ENCODE measurements at regions not wholly inside any gene's neighbourhood (a gene's known extent, or its start where the extent isn't known, plus 50 kb on each side); places are given as distances from the start of the nearest gene placed in this dataset.

DNA sequence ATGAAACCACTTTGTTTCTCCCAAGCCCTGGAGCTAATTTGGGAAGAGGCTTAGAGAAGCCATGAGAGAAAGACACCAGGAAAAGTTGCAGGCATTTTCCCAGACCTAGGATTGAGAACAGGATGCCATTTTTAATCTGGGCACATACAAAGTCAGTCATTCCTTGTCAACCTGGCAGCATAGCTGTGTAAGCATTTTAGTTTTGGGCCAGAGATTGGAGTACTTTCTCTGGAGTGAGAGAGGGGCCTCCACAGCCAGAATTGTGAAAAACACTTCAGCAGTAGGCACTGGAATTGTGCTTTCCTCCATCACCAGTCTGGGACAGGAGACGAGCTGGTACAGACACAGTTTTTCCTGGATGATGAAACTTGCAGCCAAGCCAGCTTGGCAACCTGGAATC is 390.3 kb upstream of the DMAC1 start:
- FAIRE-seq, result no peak
- Histone ChIP-seq H3K79me2 (ENCODE audit: insufficient read depth, low read length) (no peaks in the 10 kb centered on the region), H3K9me3 (ENCODE audit: low read length) (peaks cover 92% of the 10 kb centered on the region), H2AFZ (ENCODE audit: low read length) (no peak overlapping the region), H3K4me3 (replicated peaks in 1 of 3; ENCODE audit: insufficient read depth in 1 of 3, low read depth in 2 of 3, low read length in 3 of 3) (no peak overlapping the region), H3K9ac (ENCODE audit: insufficient read depth, low read depth, low read length) (no peak overlapping the region), H3K4me2 (ENCODE audit: low read depth, low read length) (no peak overlapping the region), H3K27ac (ENCODE audit: extremely low read length, insufficient read depth, low read length) (no peak overlapping the region), H3K27me3 (ENCODE audit: control insufficient read depth in 1 of 2, insufficient read depth in 2 of 2, low read length in 2 of 2) (no peaks in the 10 kb centered on the region), H3K36me3 (replicated peaks in 1 of 2; ENCODE audit: control insufficient read depth in 1 of 2, insufficient read depth in 2 of 2, low read length in 2 of 2) (no peaks in the 10 kb centered on the region), H3K4me1 (ENCODE audit: insufficient read depth, low read length) (no peaks in the 10 kb centered on the region), H4K20me1 (ENCODE audit: insufficient read depth, low read length) (no peaks in the 10 kb centered on the region)
- CTCF ChIA-PET (ENCODE audit: low intra/inter-chr PET ratio, low total read pairs), result no interaction called here
- no peak for ATAC-seq
- in situ Hi-C loops (cut with HindIII; ENCODE audit: extremely low pct_ligation_motif_present, low pct_unique_long_range_greater_than_20kb) (no loop called here), intact Hi-C loops (cut with micrococcal nuclease; ENCODE audit: unreplicated experiment) (no loop called here)
- 0% methylated on average over 1 of the region's 1 CpG for WGBS (ENCODE audit: low lambda C conversion rate)
- POLR2A ChIA-PET, result no interaction called here
- DNase-seq (ENCODE audit: low spot score), result no peak
- BruUV-seq (replicated peaks), result no TSS peak
- TF ChIP-seq SIN3B (IDR thresholded peaks at IDR 0.05; ENCODE audit: low read length) (no peak), ZNF687 (CRISPR knock-in tag; IDR thresholded peaks at IDR 0.05) (no peak), RFX3 (CRISPR knock-in tag; IDR thresholded peaks at IDR 0.05) (no peak), ZNF383 (CRISPR knock-in tag; IDR thresholded peaks at IDR 0.05; ENCODE audit: borderline replicate concordance) (no peak), U2AF2 (IDR thresholded peaks at IDR 0.05; ENCODE audit: low read depth, low read length) (no peak), ZFY (CRISPR knock-in tag; IDR thresholded peaks at IDR 0.05) (no peak), USF2 (IDR thresholded peaks at IDR 0.05; ENCODE audit: low read depth, low read length) (no peak), USF2 (CRISPR knock-in tag; IDR thresholded peaks at IDR 0.05; ENCODE audit: borderline replicate concordance) (no peak), ZNF264 (CRISPR knock-in tag; IDR thresholded peaks at IDR 0.05) (no peak), PLRG1 (conservative IDR thresholded peaks at IDR 0.05) (no peak), ZNF766 (CRISPR knock-in tag; IDR thresholded peaks at IDR 0.05; ENCODE audit: borderline replicate concordance) (no peak), DZIP1 (CRISPR knock-in tag; IDR thresholded peaks at IDR 0.05) (no peak), FIP1L1 (IDR thresholded peaks at IDR 0.05; ENCODE audit: borderline replicate concordance, insufficient read depth, low read depth, low read length) (no peak)
- TF ChIP-seq, protein P1, sequence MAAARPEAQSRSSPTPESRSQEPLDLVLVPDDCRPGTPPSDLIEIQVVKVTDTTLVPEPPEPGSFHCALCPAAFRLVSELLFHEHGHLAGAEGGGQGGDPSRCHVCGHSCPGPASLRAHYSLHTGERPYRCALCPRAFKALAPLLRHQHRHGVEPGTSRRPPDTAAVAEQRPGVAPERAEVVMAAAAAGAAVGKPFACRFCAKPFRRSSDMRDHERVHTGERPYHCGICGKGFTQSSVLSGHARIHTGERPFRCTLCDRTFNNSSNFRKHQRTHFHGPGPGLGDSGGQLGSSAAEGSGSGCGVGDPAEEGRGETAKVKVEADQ (CRISPR knock-in tag; IDR thresholded peaks at IDR 0.05; ENCODE audit: borderline replicate concordance), result no peak
- TF ChIP-seq, protein P2, sequence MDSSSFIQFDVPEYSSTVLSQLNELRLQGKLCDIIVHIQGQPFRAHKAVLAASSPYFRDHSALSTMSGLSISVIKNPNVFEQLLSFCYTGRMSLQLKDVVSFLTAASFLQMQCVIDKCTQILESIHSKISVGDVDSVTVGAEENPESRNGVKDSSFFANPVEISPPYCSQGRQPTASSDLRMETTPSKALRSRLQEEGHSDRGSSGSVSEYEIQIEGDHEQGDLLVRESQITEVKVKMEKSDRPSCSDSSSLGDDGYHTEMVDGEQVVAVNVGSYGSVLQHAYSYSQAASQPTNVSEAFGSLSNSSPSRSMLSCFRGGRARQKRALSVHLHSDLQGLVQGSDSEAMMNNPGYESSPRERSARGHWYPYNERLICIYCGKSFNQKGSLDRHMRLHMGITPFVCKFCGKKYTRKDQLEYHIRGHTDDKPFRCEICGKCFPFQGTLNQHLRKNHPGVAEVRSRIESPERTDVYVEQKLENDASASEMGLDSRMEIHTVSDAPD (CRISPR knock-in tag; IDR thresholded peaks at IDR 0.05), result no peak
